ENCODE measurements at regions not wholly inside any gene's neighbourhood (a gene's known extent, or its start where the extent isn't known, plus 50 kb on each side); places are given as distances from the start of the nearest gene placed in this dataset.
"Not testable (repeated sequence)": the region's sequence is repeated elsewhere in the genome, so short reads cannot be mapped to it uniquely, and the experiment has no call there.

DNA sequence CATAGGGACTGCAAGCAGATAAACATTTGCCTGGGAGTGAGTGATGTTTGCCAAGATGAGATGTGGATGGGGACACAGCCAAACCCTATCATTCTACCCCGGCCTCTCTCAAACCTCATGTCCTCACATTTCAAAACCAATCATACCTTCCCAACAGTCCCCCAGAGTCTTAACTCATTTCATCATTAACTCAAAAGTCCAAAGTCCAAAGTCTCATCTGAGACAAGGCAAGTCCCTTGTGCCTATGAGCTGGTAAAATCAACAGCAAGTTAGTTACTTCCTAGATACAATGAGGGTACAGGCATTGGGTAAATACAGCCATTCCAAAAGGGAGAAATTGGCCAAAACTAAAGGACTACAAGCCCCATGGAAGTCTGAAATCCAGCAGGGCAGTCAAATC is 822.9 kb upstream of the SPRY2 start:
- not testable (repeated sequence) for TF ChIP-seq SP1 (IDR thresholded peaks at IDR 0.05); CTCF (IDR thresholded peaks at IDR 0.05; ENCODE audit: low read depth, low read length, missing input control); TAF1 (conservative IDR thresholded peaks at IDR 0.05); RAD21 (IDR thresholded peaks at IDR 0.05); HNF4G (IDR thresholded peaks at IDR 0.05); EGR1 (IDR thresholded peaks at IDR 0.05; ENCODE audit: low read depth in 2 of 2)
- TF ChIP-seq HNF4A (conservative IDR thresholded peaks at IDR 0.05), result peak; percentile 32 to 60
- TF ChIP-seq, protein P1, sequence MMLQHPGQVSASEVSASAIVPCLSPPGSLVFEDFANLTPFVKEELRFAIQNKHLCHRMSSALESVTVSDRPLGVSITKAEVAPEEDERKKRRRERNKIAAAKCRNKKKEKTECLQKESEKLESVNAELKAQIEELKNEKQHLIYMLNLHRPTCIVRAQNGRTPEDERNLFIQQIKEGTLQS (IDR thresholded peaks at IDR 0.05), result not testable (repeated sequence)
